Esophagus squamous epithelium (tissue), 5 donors: ENCODE measurements at regions not wholly inside any gene's neighbourhood (a gene's known extent, or its start where the extent isn't known, plus 50 kb on each side); places are given as distances from the start of the nearest gene placed in this dataset.

Source experiments
- DNase-seq: peaks from one replicate; lab custom pipeline; 2025; lab: John Stamatoyannopoulos, UW
- H3K27ac ChIP-seq, 4 donors: fragments of 200-600 bp; sonication (generic); one replicate each; pipeline ENCODE4 v1.5.1; 2016 to 2019; ENCODE audit warnings: mild to moderate bottlenecking in 1 of 4
- H3K27me3 ChIP-seq, 4 donors: fragments of 200-600 bp; sonication (generic); 1 replicate in 3 of 4; 2 replicates in 1 of 4; pipeline versions ENCODE4 v1.5.1 to v1.6.0; 2017 to 2021; ENCODE audit warnings: antibody characterized with exemption in 1 of 4
- H3K36me3 ChIP-seq, 3 donors: fragments of 200-600 bp; sonication (generic); one replicate each; pipeline ENCODE4 v1.5.1; 2016 to 2019
- H3K4me1 ChIP-seq, 3 donors: fragments of 200-600 bp; sonication (generic); one replicate each; pipeline ENCODE4 v1.5.1; 2017 to 2019
- H3K4me3 ChIP-seq, 4 donors: fragments of 200-600 bp; sonication (generic); 1 replicate in 3 of 4; 2 replicates in 1 of 4; pipeline ENCODE4 v1.5.1; 2016 to 2019; ENCODE audit warnings: mild to moderate bottlenecking in 2 of 4, moderate library complexity in 1 of 4
- H3K9me3 ChIP-seq, 3 donors: fragments of 200-600 bp; sonication (generic); one replicate each; pipeline ENCODE4 v1.5.1; 2016 to 2019
- CTCF ChIP-seq, 6 experiments: fragments of 450-650 bp in 4 of 6; fragments of 200-600 bp in 2 of 6; sonication (generic) in 2 of 6; IDR thresholded peaks; one replicate each; pipeline ENCODE4 v1.5.1; 2016 to 2019; ENCODE audit warnings: antibody characterized with exemption in 6 of 6, mild to moderate bottlenecking in 4 of 6, moderate library complexity in 4 of 6
- POLR2A ChIP-seq, 4 donors: fragments of 450-650 bp; IDR thresholded peaks; one replicate each; pipeline ENCODE4 v1.6.1; 2017; ENCODE audit warnings: antibody characterized with exemption in 4 of 4, mild to moderate bottlenecking in 4 of 4, moderate library complexity in 3 of 4
- WGBS, 2 donors: methylation state at CpG; one replicate each; pipeline ENCODE4 v1.1.5; 2018; 5-methylcytosine and 5-hydroxymethylcytosine counted together
- intact Hi-C: fragments of 100-400 bp; cut with DNase I; formaldehyde crosslinking; loops from one replicate; pipeline ENCODE4 v1.15.0; 2022
- donor health status: DM: yes; HTN: yes; CAD: no.

GRCh38 chr16:65659758-65660157, 537.9 kb upstream of the CDH11 start:
- Histone ChIP-seq H3K27ac (no peak overlapping the region), H3K4me1 (peaks cover 0 to 39% (median 5%) of the 10 kb centered on the region in 3 donors), H3K4me3 (no peak overlapping the region), H3K27me3 (peaks cover 0 to 12% (median 0%) of the 10 kb centered on the region in 4 donors), H3K9me3 (no peaks in the 10 kb centered on the region), H3K36me3 (no peaks in the 10 kb centered on the region)
- 85 to 91% methylated on average over 5 to 7 of the region's 7 CpGs for WGBS, 2 donors
- TF ChIP-seq POLR2A (IDR thresholded peaks at IDR 0.05) (no peak), CTCF (IDR thresholded peaks at IDR 0.05) (no peak)
- no peak for DNase-seq
- intact Hi-C loops, result no loop called here

GRCh38 chr16:65658787-65659220, 536.9 kb upstream of the CDH11 start:
- Histone ChIP-seq H3K9me3 (no peaks in the 10 kb centered on the region), H3K27me3 (peaks cover 0 to 12% (median 0%) of the 10 kb centered on the region in 4 donors), H3K4me1 (peaks cover 0 to 39% (median 5%) of the 10 kb centered on the region in 3 donors), H3K4me3 (no peak overlapping the region), H3K27ac (peak overlapping the region; percentile 35 to 69 (median 44)), H3K36me3 (no peaks in the 10 kb centered on the region)
- no peak for DNase-seq
- intact Hi-C loops, result no loop called here
- 33 to 47% methylated on average over 2 of the region's 2 CpGs for WGBS, 2 donors
- TF ChIP-seq POLR2A (IDR thresholded peaks at IDR 0.05), result no peak
- TF ChIP-seq CTCF (IDR thresholded peaks at IDR 0.05), result no peak

GRCh38 chr16:65658349-65658748, 536.5 kb upstream of the CDH11 start:
- Histone ChIP-seq H3K9me3 (no peaks in the 10 kb centered on the region), H3K27ac (peak overlapping the region; percentile 35 to 69 (median 44)), H3K36me3 (no peaks in the 10 kb centered on the region), H3K27me3 (peaks cover 0 to 12% (median 0%) of the 10 kb centered on the region in 4 donors), H3K4me1 (peaks cover 0 to 39% (median 5%) of the 10 kb centered on the region in 3 donors), H3K4me3 (no peak overlapping the region)
- intact Hi-C loops, result no loop called here
- TF ChIP-seq CTCF (IDR thresholded peaks at IDR 0.05), result no peak
- no peak for TF ChIP-seq POLR2A (IDR thresholded peaks at IDR 0.05)
- 20 to 49% methylated on average over 3 to 4 of the region's 4 CpGs for WGBS, 2 donors
- no peak for DNase-seq

- Histone ChIP-seq H3K27me3 (peaks cover 0 to 14% (median 0%) of the 10 kb centered on the region in 4 donors), H3K36me3 (no peaks in the 10 kb centered on the region), H3K4me3 (no peak overlapping the region), H3K9me3 (no peaks in the 10 kb centered on the region), H3K27ac (peak overlapping the region in 1 of 4 donors; percentile 69), H3K4me1 (peaks cover 0 to 39% (median 5%) of the 10 kb centered on the region in 3 donors)
- intact Hi-C loops, result no loop called here
- 67 to 91% methylated on average over 1 of the region's 1 CpG for WGBS, 2 donors
- TF ChIP-seq POLR2A (IDR thresholded peaks at IDR 0.05), result no peak
- no peak for TF ChIP-seq CTCF (IDR thresholded peaks at IDR 0.05)
- DNase-seq, result no peak
These were observed 535.7 kb upstream of the CDH11 start for GRCh38 chr16:65657556-65657955.

GRCh38 chr16:65657071-65657494, 535.2 kb upstream of the CDH11 start:
- peaks cover 0 to 19% (median 0%) of the 10 kb centered on the region in 4 donors for H3K27me3 ChIP-seq
- intact Hi-C loops, result no loop called here
- DNase-seq, result no peak
- no peak overlapping the region for H3K4me3 ChIP-seq
- WGBS, 2 donors, result 16 to 41% methylated on average over 3 to 6 of the region's 6 CpGs
- no peak overlapping the region for H3K27ac ChIP-seq
- H3K4me1 ChIP-seq, result peaks cover 0 to 39% (median 5%) of the 10 kb centered on the region in 3 donors
- H3K36me3 ChIP-seq, result no peaks in the 10 kb centered on the region
- H3K9me3 ChIP-seq, result no peaks in the 10 kb centered on the region
- TF ChIP-seq POLR2A (IDR thresholded peaks at IDR 0.05) (no peak), CTCF (IDR thresholded peaks at IDR 0.05) (no peak)
